ENCODE measurements at regions not wholly inside any gene's neighbourhood (a gene's known extent, or its start where the extent isn't known, plus 50 kb on each side); places are given as distances from the start of the nearest gene placed in this dataset.

DNA sequence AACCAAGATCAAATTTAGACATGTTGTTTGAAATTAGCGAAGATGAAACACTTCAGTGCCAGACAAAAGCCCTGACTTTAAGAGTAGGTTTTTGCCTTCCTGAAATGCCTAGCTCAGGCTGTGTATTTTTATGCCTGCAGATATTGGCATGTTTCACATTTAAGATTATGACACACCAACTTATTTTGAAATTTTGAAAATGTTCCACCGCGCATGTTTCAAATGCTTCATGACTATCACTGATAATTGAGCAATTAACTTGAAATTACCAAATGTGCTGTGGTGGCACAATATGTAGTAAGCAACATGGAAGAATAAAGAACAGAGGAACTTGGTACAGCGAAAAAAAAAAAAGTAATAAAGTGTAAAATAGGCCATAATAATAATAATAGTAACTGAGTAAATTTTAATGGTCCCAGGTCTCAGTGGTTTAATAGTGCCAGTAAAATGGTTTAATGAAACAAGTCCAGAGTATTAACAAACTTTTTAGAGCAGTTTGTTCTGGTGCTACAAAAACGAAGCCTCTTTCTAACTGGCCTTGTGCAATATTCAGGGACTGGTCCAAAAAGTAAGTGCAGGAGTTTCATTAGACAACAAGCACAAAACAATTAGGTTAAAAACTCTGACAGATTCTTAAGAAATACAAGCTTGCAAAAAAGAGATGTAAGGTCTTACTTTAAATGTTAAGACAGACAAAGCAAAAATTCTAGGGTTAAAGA, 112.5 kb upstream of the SOX6 start (continued):
- TF ChIP-seq ZNF8 (CRISPR knock-in tag; IDR thresholded peaks at IDR 0.05) (no peak), PPARA (CRISPR knock-in tag; IDR thresholded peaks at IDR 0.05; ENCODE audit: borderline replicate concordance) (no peak), ZFP3 (CRISPR knock-in tag; IDR thresholded peaks at IDR 0.05) (no peak)

DNA sequence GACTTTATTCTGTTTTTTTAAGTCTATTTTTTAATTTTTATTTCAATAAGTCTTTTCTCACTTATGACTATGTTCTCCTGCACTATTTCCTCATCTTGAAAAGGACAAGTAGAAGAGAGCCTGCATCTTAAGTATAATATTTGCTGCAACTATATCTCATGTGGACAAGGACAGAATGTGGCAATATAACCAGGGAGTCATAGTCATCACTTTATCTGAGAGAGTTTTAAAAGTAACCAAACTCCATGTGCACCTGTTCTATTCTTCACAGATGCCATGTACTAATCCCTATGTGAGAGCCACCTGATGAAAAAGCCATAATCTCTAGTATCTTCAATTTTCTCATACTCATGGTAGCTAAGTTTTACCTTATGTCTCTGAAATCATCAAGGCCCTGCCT, 104.2 kb upstream of the SOX6 start:
- ATAC-seq: no peak
- TF ChIP-seq ZNF8 (CRISPR knock-in tag; IDR thresholded peaks at IDR 0.05) (no peak), ZNF565 (CRISPR knock-in tag; conservative IDR thresholded peaks at IDR 0.05; ENCODE audit: low read depth) (no peak), CSDC2 (CRISPR knock-in tag; IDR thresholded peaks at IDR 0.05) (no peak), ZNF70 (CRISPR knock-in tag; IDR thresholded peaks at IDR 0.05) (no peak), TOX (CRISPR knock-in tag; IDR thresholded peaks at IDR 0.05; ENCODE audit: borderline replicate concordance) (no peak), SNAI2 (CRISPR knock-in tag; IDR thresholded peaks at IDR 0.05) (no peak)

DNA sequence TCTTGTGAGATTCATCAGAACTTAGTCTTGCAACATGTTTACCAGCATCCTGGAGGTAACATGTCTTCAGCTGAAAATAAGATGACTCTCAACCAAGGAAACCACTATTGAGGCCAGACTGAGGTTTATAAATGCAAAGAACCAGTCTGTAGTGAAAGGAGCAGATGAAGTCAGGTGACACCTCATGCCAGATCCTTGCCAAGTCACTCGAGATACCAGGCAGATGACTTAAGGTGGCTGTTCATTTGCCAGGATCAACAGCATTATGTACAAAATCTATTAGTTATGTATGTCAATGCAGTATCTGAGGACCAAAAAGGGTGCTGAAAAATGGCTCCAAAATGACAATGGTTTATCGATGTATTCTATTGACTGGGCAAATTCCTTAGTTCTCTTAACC, 100.0 kb upstream of the SOX6 start:
- ATAC-seq: no peak
- TF ChIP-seq ZNF8 (CRISPR knock-in tag; IDR thresholded peaks at IDR 0.05) (no peak), SNAI2 (CRISPR knock-in tag; IDR thresholded peaks at IDR 0.05) (no peak), BACH2 (CRISPR knock-in tag; IDR thresholded peaks at IDR 0.05; ENCODE audit: borderline replicate concordance) (no peak), PATZ1 (CRISPR knock-in tag; IDR thresholded peaks at IDR 0.05; ENCODE audit: borderline replicate concordance) (no peak), RARB (CRISPR knock-in tag; IDR thresholded peaks at IDR 0.05) (no peak), ARNTL (CRISPR knock-in tag; IDR thresholded peaks at IDR 0.05; ENCODE audit: borderline replicate concordance, low read depth) (no peak), GLIS3 (CRISPR knock-in tag; IDR thresholded peaks at IDR 0.05) (no peak), TOX (CRISPR knock-in tag; IDR thresholded peaks at IDR 0.05; ENCODE audit: borderline replicate concordance) (no peak), ZC3H10 (CRISPR knock-in tag; IDR thresholded peaks at IDR 0.05) (no peak), ZFP3 (CRISPR knock-in tag; IDR thresholded peaks at IDR 0.05) (no peak), TCF4 (CRISPR knock-in tag; IDR thresholded peaks at IDR 0.05; ENCODE audit: borderline replicate concordance) (no peak)
- TF ChIP-seq, protein P1, sequence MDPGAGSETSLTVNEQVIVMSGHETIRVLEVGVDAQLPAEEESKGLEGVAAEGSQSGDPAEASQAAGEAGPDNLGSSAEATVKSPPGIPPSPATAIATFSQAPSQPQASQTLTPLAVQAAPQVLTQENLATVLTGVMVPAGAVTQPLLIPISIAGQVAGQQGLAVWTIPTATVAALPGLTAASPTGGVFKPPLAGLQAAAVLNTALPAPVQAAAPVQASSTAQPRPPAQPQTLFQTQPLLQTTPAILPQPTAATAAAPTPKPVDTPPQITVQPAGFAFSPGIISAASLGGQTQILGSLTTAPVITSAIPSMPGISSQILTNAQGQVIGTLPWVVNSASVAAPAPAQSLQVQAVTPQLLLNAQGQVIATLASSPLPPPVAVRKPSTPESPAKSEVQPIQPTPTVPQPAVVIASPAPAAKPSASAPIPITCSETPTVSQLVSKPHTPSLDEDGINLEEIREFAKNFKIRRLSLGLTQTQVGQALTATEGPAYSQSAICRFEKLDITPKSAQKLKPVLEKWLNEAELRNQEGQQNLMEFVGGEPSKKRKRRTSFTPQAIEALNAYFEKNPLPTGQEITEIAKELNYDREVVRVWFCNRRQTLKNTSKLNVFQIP (CRISPR knock-in tag; IDR thresholded peaks at IDR 0.05; ENCODE audit: borderline replicate concordance, low read depth): no peak

- ATAC-seq: no peak; the same call in 2 of the 3 replicates
- TF ChIP-seq ZFP30 (CRISPR knock-in tag; IDR thresholded peaks at IDR 0.05): no peak
- TF ChIP-seq, protein P2, sequence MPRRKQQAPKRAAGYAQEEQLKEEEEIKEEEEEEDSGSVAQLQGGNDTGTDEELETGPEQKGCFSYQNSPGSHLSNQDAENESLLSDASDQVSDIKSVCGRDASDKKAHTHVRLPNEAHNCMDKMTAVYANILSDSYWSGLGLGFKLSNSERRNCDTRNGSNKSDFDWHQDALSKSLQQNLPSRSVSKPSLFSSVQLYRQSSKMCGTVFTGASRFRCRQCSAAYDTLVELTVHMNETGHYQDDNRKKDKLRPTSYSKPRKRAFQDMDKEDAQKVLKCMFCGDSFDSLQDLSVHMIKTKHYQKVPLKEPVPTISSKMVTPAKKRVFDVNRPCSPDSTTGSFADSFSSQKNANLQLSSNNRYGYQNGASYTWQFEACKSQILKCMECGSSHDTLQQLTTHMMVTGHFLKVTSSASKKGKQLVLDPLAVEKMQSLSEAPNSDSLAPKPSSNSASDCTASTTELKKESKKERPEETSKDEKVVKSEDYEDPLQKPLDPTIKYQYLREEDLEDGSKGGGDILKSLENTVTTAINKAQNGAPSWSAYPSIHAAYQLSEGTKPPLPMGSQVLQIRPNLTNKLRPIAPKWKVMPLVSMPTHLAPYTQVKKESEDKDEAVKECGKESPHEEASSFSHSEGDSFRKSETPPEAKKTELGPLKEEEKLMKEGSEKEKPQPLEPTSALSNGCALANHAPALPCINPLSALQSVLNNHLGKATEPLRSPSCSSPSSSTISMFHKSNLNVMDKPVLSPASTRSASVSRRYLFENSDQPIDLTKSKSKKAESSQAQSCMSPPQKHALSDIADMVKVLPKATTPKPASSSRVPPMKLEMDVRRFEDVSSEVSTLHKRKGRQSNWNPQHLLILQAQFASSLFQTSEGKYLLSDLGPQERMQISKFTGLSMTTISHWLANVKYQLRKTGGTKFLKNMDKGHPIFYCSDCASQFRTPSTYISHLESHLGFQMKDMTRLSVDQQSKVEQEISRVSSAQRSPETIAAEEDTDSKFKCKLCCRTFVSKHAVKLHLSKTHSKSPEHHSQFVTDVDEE (CRISPR knock-in tag; IDR thresholded peaks at IDR 0.05): no peak
- TF ChIP-seq CSDC2 (CRISPR knock-in tag; IDR thresholded peaks at IDR 0.05): no peak
- no peak for TF ChIP-seq TCF4 (CRISPR knock-in tag; IDR thresholded peaks at IDR 0.05; ENCODE audit: borderline replicate concordance)
- no peak for TF ChIP-seq ZFP3 (CRISPR knock-in tag; IDR thresholded peaks at IDR 0.05)
- TF ChIP-seq SNAI2 (CRISPR knock-in tag; IDR thresholded peaks at IDR 0.05): no peak
- TF ChIP-seq, protein P3, sequence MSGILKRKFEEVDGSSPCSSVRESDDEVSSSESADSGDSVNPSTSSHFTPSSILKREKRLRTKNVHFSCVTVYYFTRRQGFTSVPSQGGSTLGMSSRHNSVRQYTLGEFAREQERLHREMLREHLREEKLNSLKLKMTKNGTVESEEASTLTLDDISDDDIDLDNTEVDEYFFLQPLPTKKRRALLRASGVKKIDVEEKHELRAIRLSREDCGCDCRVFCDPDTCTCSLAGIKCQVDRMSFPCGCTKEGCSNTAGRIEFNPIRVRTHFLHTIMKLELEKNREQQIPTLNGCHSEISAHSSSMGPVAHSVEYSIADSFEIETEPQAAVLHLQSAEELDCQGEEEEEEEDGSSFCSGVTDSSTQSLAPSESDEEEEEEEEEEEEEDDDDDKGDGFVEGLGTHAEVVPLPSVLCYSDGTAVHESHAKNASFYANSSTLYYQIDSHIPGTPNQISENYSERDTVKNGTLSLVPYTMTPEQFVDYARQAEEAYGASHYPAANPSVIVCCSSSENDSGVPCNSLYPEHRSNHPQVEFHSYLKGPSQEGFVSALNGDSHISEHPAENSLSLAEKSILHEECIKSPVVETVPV (CRISPR knock-in tag; IDR thresholded peaks at IDR 0.05): no peak
- no peak for TF ChIP-seq OSR1 (CRISPR knock-in tag; IDR thresholded peaks at IDR 0.05)
- TF ChIP-seq BACH2 (CRISPR knock-in tag; IDR thresholded peaks at IDR 0.05; ENCODE audit: borderline replicate concordance): no peak
- TF ChIP-seq, protein P1 (CRISPR knock-in tag; IDR thresholded peaks at IDR 0.05; ENCODE audit: borderline replicate concordance, low read depth): no peak
- no peak for TF ChIP-seq ZNF8 (CRISPR knock-in tag; IDR thresholded peaks at IDR 0.05)
- no peak for TF ChIP-seq GLIS3 (CRISPR knock-in tag; IDR thresholded peaks at IDR 0.05)
- TF ChIP-seq PATZ1 (CRISPR knock-in tag; IDR thresholded peaks at IDR 0.05; ENCODE audit: borderline replicate concordance): no peak
- TF ChIP-seq PPARA (CRISPR knock-in tag; IDR thresholded peaks at IDR 0.05; ENCODE audit: borderline replicate concordance): no peak
- TF ChIP-seq, protein P4, sequence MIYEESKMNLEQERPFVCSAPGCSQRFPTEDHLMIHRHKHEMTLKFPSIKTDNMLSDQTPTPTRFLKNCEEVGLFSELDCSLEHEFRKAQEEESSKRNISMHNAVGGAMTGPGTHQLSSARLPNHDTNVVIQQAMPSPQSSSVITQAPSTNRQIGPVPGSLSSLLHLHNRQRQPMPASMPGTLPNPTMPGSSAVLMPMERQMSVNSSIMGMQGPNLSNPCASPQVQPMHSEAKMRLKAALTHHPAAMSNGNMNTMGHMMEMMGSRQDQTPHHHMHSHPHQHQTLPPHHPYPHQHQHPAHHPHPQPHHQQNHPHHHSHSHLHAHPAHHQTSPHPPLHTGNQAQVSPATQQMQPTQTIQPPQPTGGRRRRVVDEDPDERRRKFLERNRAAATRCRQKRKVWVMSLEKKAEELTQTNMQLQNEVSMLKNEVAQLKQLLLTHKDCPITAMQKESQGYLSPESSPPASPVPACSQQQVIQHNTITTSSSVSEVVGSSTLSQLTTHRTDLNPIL (CRISPR knock-in tag; IDR thresholded peaks at IDR 0.05; ENCODE audit: low read depth): no peak
- no peak for TF ChIP-seq ZC3H10 (CRISPR knock-in tag; IDR thresholded peaks at IDR 0.05)
These were observed 98.0 kb upstream of the SOX6 start for GRCh38 chr11:16454289-16454863.

Data from SK-N-SH treated with all-trans-retinoic acid at 6 μM for 48 hours (cell line).